T47D (cell line): ENCODE measurements at regions not wholly inside any gene's neighbourhood (a gene's known extent, or its start where the extent isn't known, plus 50 kb on each side); places are given as distances from the start of the nearest gene placed in this dataset.

Experiments
- DNase-seq, 2 experiments: peaks; one replicate each; pipeline versions ENCODE4 v3.0.0 to v3.0.0-alpha.2; 2011 to 2012; ENCODE audit warnings: low read depth in 1 of 2, low spot score in 1 of 2
- JUND ChIP-seq: IDR thresholded peaks from 2 replicates; pipeline ENCODE4 v1.6.1; 2012; ENCODE audit warnings: low read depth
- in situ Hi-C: cut with HindIII; loops from 2 replicates; pipeline ENCODE4 v1.10.0; 2016; ENCODE audit warnings: low sequenced_read_pairs, low pct_unique_long_range_greater_than_20kb

DNA sequence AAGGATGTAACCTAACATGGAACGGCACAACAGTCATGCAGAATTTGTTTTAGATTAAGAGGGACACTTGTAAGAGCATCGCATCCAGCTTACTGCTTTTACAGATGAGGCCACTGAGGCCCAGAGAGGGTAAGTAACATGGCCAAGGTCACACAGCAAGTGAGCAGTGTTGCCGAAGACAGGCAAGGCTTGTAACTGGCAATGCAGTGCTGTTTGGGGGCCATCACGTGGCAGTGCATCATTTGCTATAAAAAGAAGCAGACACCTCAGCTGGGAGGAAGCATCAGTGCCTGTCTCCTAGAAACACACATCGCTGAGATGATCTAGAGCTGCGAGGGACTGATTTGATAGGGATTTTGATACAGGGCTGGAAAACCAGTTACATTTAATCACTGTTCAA, 108.2 kb upstream of the PROK2 start:
- no peak for DNase-seq
- TF ChIP-seq JUND = no peak
- in situ Hi-C loops = no loop called here

DNA sequence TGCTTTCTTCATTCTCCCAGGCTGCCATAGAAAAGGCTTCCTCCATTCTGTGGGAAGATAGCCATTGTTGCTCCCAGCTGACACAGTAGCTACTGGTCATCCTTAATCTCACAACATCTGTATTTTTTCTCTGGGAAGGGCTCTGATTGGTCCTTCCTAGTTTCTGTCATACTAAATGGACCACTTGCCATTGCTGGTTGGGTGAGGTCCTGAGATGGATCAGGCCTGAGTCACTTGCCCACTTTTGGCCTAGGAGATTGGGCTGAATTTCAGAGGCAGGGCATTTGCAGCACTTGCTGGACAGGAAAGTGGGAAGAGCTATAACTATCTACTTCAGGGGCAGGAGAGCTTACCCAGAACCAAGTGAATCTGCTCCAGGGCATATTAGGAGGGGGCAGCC, 106.5 kb upstream of the PROK2 start:
- in situ Hi-C loops = no loop called here
- TF ChIP-seq JUND = no peak
- DNase-seq = no peak

DNA sequence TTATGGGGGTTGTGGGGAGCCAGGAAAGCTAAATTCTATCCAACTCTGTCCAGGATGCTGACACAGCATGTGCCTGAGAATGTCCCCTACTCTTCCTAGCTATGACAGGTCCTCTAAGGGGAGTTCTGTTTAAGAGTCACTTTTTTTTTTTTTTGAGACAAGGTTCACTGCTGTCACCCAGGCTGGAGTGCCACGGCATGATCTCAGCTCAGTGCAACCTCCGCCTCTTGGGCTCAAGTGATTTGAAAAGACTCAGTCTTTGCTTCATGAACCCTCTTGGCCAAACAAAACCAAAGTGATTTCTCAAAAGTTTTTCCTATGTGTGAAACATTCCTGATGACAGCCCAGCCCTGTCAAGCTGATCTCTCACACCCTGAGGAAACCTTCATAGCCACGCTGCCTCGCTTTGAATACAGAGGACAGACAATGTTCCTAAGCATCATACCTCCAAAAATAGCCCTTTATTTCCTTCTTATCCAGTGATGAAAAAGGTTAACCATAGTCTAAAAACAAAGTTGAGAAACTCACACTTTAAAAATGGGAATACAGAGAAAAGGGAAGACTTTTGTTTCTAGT, 105.5 kb upstream of the PROK2 start:
- TF ChIP-seq JUND = no peak
- DNase-seq = no peak
- in situ Hi-C loops = no loop called here

DNA sequence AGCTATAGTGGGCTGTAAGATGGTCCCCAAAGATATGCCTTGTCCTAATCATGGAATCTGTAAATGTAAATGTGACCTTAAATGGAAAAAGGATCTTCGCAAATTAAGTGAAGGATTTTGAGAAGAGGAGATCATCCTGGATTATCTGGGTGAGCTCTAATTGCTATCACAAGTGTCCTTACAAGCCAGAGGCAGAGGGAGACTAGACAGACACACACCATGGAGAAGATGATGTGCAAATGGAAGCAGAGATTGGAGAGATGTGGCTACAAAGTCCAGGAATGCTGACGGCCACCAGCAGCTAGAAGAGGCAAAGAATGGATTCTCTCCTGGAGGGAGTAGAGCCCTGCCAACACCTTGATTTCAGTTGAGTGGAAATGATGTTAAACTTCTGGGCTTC, 102.3 kb upstream of the PROK2 start:
- TF ChIP-seq JUND = no peak
- in situ Hi-C loops = no loop called here
- no peak for DNase-seq

DNA sequence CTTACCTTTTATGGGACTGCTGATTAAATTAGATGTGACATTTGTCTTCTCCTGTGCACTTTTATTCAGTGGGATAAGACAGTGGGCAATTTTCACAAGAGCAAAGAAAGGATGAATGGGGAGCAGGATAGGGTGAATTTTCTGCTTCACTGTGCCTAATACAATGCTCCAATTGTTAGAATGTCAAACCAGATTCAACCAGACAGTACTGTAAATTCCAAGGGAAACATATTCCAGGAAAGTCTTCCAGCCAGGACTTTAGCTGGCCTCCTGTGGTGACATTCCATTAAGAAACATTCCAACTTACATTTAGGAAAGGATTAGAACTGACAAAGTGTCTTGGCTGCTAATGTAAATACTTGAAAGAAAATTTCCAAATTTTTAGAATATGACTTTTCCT, 100.1 kb upstream of the PROK2 start:
- in situ Hi-C loops = no loop called here
- TF ChIP-seq JUND = no peak
- DNase-seq = no peak

DNA sequence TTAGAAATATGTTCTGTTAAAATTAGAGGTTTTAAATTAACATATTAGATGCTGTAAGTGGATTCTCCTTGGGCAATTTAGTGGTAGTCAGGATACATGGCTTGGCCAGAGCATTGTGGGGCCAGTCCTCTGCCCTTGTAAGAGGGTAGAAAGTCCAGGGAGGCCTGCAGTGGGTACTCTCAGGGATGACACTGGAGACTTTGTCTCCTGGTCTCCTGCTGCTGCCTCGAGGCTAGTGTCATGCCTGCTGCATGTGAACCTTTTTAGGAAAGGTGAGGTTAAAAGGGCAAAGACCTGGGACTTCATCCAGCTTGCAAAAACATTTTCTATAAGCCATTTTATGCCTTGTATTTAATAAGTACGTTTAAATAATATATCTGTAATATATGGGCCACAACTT, 96.8 kb upstream of the PROK2 start:
- in situ Hi-C loops = no loop called here
- DNase-seq = no peak
- TF ChIP-seq JUND = no peak

DNA sequence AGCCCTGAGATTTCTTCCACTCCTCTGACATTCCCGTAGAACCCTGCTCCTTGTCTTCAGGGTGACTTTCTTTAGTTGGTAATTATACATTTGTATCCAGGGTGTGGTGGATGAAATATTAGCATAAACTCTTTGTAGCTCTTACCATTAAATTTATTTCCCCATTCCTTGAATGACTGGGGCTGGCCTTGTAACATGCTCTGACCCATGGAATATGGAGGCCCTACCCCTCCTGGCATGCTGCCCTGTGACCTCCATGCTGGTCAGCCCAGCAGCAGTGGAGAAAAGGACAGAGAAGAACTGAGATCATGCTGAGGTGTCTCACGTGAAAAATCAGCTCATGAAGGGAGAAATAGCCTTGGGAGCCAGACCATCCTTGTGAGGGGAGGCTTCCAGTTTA, 96.1 kb upstream of the PROK2 start:
- DNase-seq = no peak
- in situ Hi-C loops = no loop called here
- no peak for TF ChIP-seq JUND

DNA sequence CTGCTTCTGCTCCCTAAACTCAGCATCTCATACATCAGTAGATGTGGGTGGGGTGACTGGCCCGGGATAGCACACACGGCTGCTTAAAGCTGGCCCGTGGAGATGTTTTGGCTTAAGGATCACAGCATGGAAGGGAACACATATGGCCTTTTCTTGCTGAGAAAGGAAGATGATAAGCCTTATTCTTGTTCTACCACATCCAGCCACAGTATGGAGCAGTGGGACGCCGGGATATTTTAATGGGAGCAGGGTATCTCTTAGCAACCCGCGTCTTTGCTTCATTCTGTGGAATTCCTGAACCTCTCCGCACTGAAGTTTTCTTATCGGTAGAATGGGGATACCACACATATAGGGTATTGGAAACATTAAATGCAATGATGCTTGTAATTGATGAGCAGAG, 94.1 kb upstream of the PROK2 start:
- in situ Hi-C loops = no loop called here
- TF ChIP-seq JUND = no peak
- DNase-seq = no peak

DNA sequence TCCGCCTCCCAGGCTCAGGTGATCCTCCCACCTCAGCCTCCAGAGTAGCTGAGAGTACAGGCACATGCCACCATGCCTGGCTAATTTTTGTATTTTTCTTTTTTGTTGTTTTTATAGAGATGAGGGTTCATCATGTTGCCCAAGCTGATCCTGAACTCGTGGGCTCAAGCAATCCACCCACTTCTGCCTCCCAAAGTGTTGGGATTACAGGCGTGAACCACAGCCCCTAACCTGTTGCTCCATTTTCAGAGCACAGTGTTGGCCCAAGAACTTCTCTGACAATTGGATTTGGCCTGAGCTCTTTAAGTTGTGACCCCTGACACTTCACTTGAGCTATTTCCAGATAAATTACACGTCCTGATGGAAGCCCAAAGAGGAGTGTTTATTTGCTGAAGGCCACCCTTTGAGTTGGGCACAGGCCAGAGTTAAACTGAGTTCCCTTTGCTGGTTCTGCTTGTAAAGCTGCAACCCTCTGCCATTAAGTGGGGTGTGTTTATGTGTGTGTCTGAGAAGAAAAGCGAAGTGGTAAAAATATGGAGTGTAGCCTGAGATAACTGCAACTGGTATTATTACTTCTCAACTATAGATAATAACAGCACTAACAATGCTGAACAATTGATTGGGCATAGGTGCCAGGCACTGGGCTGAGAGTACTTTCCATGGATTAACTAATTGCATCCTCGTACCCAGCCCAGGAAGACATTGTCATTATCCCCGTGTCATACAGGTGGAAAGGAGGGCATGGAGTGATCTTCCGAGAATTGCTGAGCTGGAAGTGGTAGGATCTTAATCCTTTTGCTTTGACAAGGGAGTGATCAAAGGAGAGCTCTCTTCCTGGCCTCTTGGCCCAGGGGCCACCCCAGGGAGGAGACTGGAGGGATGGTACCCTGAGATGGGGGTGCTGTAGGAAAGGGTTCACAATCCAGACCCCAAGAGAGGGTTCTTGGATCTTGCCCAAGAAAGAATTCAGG, 91.5 kb upstream of the PROK2 start:
- DNase-seq = no peak
- no peak for TF ChIP-seq JUND
- in situ Hi-C loops = no loop called here

DNA sequence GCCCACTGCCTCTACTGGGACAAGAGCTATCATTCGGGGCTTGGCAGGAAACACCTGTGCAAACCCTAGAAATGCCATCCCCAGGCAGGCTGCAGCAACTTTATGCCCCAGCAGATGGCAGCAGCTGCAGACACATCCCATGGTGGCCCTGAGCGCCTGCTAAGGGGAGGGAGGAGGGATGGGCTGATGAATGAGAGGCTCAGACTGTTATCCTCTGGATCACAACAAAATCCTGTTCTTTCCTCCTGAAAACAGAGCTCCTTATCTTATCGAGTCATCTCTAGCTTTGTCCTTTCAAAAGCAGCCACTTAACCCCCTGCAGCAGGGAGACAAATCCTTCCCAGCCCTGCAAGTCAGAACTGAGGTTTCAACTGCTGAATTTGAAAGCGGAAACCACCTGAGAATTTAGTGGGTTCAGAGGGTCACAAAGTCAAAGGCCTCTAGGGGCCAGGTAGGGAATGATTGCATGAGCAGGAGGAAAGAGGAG, 90.6 kb upstream of the PROK2 start:
- in situ Hi-C loops = no loop called here
- DNase-seq = peak; percentile 32 to 78
- TF ChIP-seq JUND = no peak

DNA sequence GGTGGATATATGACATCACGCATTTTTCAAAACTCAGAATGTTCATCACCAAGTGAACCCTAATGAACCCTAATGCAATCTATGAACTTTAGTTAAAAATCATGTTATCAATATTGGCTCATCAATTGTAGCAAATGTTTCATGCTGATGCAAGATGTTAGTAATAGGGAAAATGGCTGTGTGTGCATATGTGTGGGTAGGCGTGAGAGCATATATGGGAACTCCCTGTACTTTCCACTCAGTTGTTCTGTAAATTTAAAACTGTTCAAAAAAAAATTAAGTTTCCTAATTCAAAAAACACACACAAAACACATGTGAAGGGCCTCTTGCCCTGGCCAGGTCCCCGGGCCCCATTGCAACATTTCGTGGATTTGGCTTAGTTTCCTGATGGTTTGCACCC, 89.7 kb upstream of the PROK2 start:
- no peak for TF ChIP-seq JUND
- in situ Hi-C loops = no loop called here
- no peak for DNase-seq

DNA sequence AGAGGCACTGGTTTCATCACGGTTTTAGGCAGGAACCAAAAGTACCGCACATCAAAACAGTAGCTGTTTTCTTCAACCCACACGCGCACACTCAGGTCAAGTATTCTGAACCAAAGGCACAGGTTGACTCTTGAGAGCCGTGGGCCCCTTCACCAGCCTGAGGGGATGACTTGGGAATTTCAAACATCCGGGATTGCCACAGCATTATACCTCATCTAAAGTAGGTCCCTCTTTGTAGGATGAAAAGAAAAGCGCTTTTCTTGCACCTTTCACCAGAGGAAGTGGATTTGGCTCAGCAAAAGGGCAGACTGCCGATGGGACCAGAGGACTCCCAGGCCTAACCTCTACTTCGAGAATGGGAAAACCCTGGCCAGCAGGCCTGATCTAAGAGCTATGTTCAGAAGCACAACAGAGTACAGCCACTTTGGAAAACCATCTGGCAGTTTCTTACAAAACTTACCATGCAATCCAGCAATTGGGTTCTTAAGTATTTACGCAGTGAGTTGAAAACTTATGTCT, 88.2 kb upstream of the PROK2 start:
- in situ Hi-C loops = no loop called here
- DNase-seq = peak in 1 of 2 experiments; percentile 81
- TF ChIP-seq JUND = no peak

DNA sequence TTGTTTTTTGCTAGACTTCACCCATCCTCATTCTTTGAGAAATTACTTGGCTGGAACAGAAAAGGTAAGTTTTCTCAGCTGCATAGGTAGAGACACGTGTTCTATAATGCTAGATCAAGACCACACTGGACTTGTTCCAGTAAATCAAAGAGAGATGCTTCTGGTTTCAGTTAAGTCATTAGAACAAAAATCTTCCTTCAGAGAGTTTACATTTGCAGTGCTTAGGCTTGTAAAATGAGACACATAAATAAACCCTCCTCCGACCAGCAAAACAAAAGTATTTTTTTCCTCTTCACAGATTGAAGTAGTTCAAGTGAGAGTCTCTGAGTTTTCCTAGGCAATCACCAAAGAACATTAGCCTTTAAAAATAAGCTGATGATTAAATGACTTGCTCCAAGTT, 87.3 kb upstream of the PROK2 start:
- in situ Hi-C loops = no loop called here
- TF ChIP-seq JUND = no peak
- DNase-seq = no peak
